HepG2 (cell line): ENCODE measurements at regions not wholly inside any gene's neighbourhood (a gene's known extent, or its start where the extent isn't known, plus 50 kb on each side); places are given as distances from the start of the nearest gene placed in this dataset.
A peak's percentile ranks its signal among the peaks of the same experiment; 100 is the strongest.

Experiments
- ATAC-seq: fragments of 200-7000 bp; cut with Tn5 transposase; 3 replicates; pipeline ENCODE4 v1.9.1; 2020; ENCODE audit warnings: mild to moderate bottlenecking, moderate library complexity
- BruUV-seq: library from RNA; stranded (reverse); fragments of 400-500 nt; replicated peaks from 2 replicates; lab custom pipeline; 2021; lab: Mats Ljungman, UMichigan
- CTCF ChIA-PET: fragments of 300-600 bp; formaldehyde crosslinking; extraction: SDS; loops from one replicate; lab custom pipeline; 2021; ENCODE audit warnings: low total read pairs, inconsistent platforms, low intra/inter-chr PET ratio; lab: Yijun Ruan, JAX
- POLR2A ChIA-PET: fragments of 350-600 bp; sonication (Branson Sonifier 250); formaldehyde crosslinking; loops from one replicate; lab custom pipeline; 2020; ENCODE audit warnings: antibody characterized with exemption, inconsistent platforms; lab: Yijun Ruan, JAX
- DNase-seq: peaks from one replicate; pipeline ENCODE4 v3.0.0-alpha.2; 2015; ENCODE audit warnings: low spot score
- FAIRE-seq: peaks from 3 replicates; lab custom pipeline; 2011; peaks lifted over from hg19 to GRCh38; lab: Jason Lieb, UNC
- H2AFZ ChIP-seq: one replicate; pipeline ENCODE4 v1.6.1; 2011; ENCODE audit warnings: low read length, inconsistent platforms
- H3K27ac ChIP-seq: fragments of 300-600 bp; 3 replicates; pipeline ENCODE4 v1.8.0; 2011; ENCODE audit warnings: mixed run types, mild to moderate bottlenecking, mixed read lengths, low read length, inconsistent platforms; ENCODE audit not compliant: insufficient read depth; ENCODE audit errors: extremely low read length
- H3K27me3 ChIP-seq, 2 experiments: fragments of 200-600 bp in 1 of 2; 2 replicates in 1 of 2; 3 replicates in 1 of 2; pipeline versions ENCODE4 v1.6.0 to v1.8.0; 2011; ENCODE audit warnings: low read length in 2 of 2, mild to moderate bottlenecking in 2 of 2, moderate library complexity in 2 of 2, inconsistent platforms in 1 of 2; ENCODE audit not compliant: insufficient read depth in 2 of 2, control insufficient read depth in 1 of 2
- H3K36me3 ChIP-seq, 2 experiments: fragments of 200-600 bp in 1 of 2; replicated peaks in 1 of 2; 2 replicates in 1 of 2; 3 replicates in 1 of 2; pipeline versions ENCODE4 v1.5.1 to v1.8.0; 2011; ENCODE audit warnings: low read length in 2 of 2, inconsistent platforms in 1 of 2; ENCODE audit not compliant: insufficient read depth in 2 of 2, control insufficient read depth in 1 of 2
- H3K4me1 ChIP-seq: 2 replicates; pipeline ENCODE4 v1.5.1; 2012; ENCODE audit warnings: low read length, inconsistent platforms; ENCODE audit not compliant: insufficient read depth
- H3K4me2 ChIP-seq: 2 replicates; pipeline ENCODE4 v1.6.0; 2011; ENCODE audit warnings: low read depth, low read length, inconsistent platforms
- H3K4me3 ChIP-seq, 3 experiments: fragments of 200-600 bp in 1 of 3; sonication (generic), shearing (Covaris generic) in 1 of 3; replicated peaks in 1 of 3; 2 replicates each; pipeline ENCODE4 v1.5.1; 2011 to 2016; ENCODE audit warnings: low read length in 3 of 3, inconsistent platforms in 2 of 3, low read depth in 2 of 3, mild to moderate bottlenecking in 2 of 3, control low read depth in 1 of 3, mixed read lengths in 1 of 3; ENCODE audit not compliant: insufficient read depth in 1 of 3
- H3K79me2 ChIP-seq: one replicate; pipeline ENCODE4 v1.6.1; 2011; ENCODE audit warnings: low read length, inconsistent platforms; ENCODE audit not compliant: insufficient read depth
- H3K9ac ChIP-seq: 2 replicates; pipeline ENCODE4 v1.6.0; 2011; ENCODE audit warnings: mild to moderate bottlenecking, low read depth, low read length, inconsistent platforms; ENCODE audit not compliant: insufficient read depth
- H3K9me3 ChIP-seq: 2 replicates; pipeline ENCODE4 v1.5.1; 2012; ENCODE audit warnings: mild to moderate bottlenecking, low read length
- H4K20me1 ChIP-seq: 2 replicates; pipeline ENCODE4 v1.6.0; 2011; ENCODE audit warnings: inconsistent platforms, mild to moderate bottlenecking, low read length, moderate library complexity; ENCODE audit not compliant: insufficient read depth
- ATF3 ChIP-seq: sonication (generic); formaldehyde crosslinking; IDR thresholded peaks from 2 replicates; pipeline ENCODE4 v1.4.0; 2020; ENCODE audit warnings: missing genetic modification reagents
- CEBPG ChIP-seq: IDR thresholded peaks from 2 replicates; pipeline ENCODE4 v1.6.1; 2016
- CREM ChIP-seq, 2 experiments: sonication (generic) in 1 of 2; formaldehyde crosslinking in 1 of 2; IDR thresholded peaks; 2 replicates each; pipeline versions ENCODE4 v1.4.0 to v1.6.1; 2016 to 2020; ENCODE audit warnings: antibody characterized with exemption in 1 of 2, mild to moderate bottlenecking in 1 of 2, missing genetic modification reagents in 1 of 2
- EP300 ChIP-seq, 3 experiments: sonication (generic) in 1 of 3; formaldehyde crosslinking in 1 of 3; IDR thresholded peaks; 2 replicates each; pipeline versions ENCODE4 v1.5.1 to v1.6.1; 2011 to 2020; ENCODE audit warnings: low read depth in 2 of 3, low read length in 2 of 3, borderline replicate concordance in 1 of 3, improper control_type of control experiment in 1 of 3, mild to moderate bottlenecking in 1 of 3, missing genetic modification reagents in 1 of 3, moderate library complexity in 1 of 3
- FOXA1 ChIP-seq, 2 experiments: fragments of 450-650 bp in 1 of 2; sonication (generic) in 1 of 2; formaldehyde crosslinking in 1 of 2; IDR thresholded peaks; 2 replicates each; pipeline versions ENCODE4 v1.4.0 to v1.6.1; 2016 to 2020; ENCODE audit warnings: missing genetic modification reagents in 1 of 2
- KLF15 ChIP-seq: sonication (generic); formaldehyde crosslinking; IDR thresholded peaks from 2 replicates; pipeline ENCODE4 v1.8.1; 2023; ENCODE audit warnings: borderline replicate concordance, mild to moderate bottlenecking, inconsistent platforms, missing genetic modification reagents, mixed read lengths
- NCOA2 ChIP-seq: sonication (generic); formaldehyde crosslinking; IDR thresholded peaks from 2 replicates; pipeline ENCODE4 v1.8.0; 2022; ENCODE audit warnings: inconsistent platforms
- NFE2 ChIP-seq: sonication (generic); formaldehyde crosslinking; IDR thresholded peaks from 2 replicates; pipeline ENCODE4 v1.4.0; 2020; ENCODE audit warnings: missing genetic modification reagents
- NR0B2 ChIP-seq: sonication (generic); formaldehyde crosslinking; IDR thresholded peaks from 2 replicates; pipeline ENCODE4 v1.4.0; 2020; ENCODE audit warnings: mild to moderate bottlenecking, missing genetic modification reagents
- NR2F6 ChIP-seq, 2 experiments: IDR thresholded peaks; 2 replicates each; pipeline ENCODE4 v1.6.1; 2016; ENCODE audit warnings: antibody characterized with exemption in 1 of 2, mild to moderate bottlenecking in 1 of 2
- SOX13 ChIP-seq, 3 experiments: fragments of 450-650 bp in 1 of 3; sonication (generic) in 1 of 3; formaldehyde crosslinking in 1 of 3; IDR thresholded peaks in 2 of 3; conservative IDR thresholded peaks in 1 of 3; 2 replicates each; pipeline versions ENCODE4 v1.5.0 to v1.6.1; 2016 to 2020; ENCODE audit warnings: antibody characterized with exemption in 1 of 3, mild to moderate bottlenecking in 1 of 3, missing compliant biosample characterization in 1 of 3, missing genetic modification reagents in 1 of 3, moderate library complexity in 1 of 3
- SP140L ChIP-seq: sonication (generic); formaldehyde crosslinking; IDR thresholded peaks from 2 replicates; pipeline ENCODE4 v1.4.0; 2020; ENCODE audit warnings: missing genetic modification reagents, borderline replicate concordance
- TARDBP ChIP-seq: sonication (generic); formaldehyde crosslinking; IDR thresholded peaks from 2 replicates; pipeline ENCODE4 v1.8.0; 2022; ENCODE audit warnings: mild to moderate bottlenecking, missing genetic modification reagents
- TEAD3 ChIP-seq: optimal IDR thresholded peaks from 2 replicates; pipeline ENCODE3; 2016; ENCODE audit warnings: borderline replicate concordance
- ZEB1 ChIP-seq: IDR thresholded peaks from 2 replicates; pipeline ENCODE4 v1.6.1; 2012; ENCODE audit warnings: mild to moderate bottlenecking, low read depth, inconsistent platforms; ENCODE audit not compliant: insufficient replicate concordance
- ZNF770 ChIP-seq: sonication (generic); formaldehyde crosslinking; IDR thresholded peaks from 2 replicates; pipeline ENCODE4 v1.5.0; 2020; ENCODE audit warnings: mild to moderate bottlenecking, missing genetic modification reagents
- WGBS: methylation state at CpG from one replicate; pipeline ENCODE4 v1.1.6; 2017; ENCODE audit warnings: low lambda C conversion rate; 5-methylcytosine and 5-hydroxymethylcytosine counted together
- in situ Hi-C: cut with HindIII; loops from 2 replicates; pipeline ENCODE4 v1.10.0; 2017; ENCODE audit warnings: low pct_unique_long_range_greater_than_20kb; ENCODE audit not compliant: extremely low pct_ligation_motif_present
- intact Hi-C: fragments of 100-400 bp; cut with micrococcal nuclease; formaldehyde crosslinking; loops from one replicate; pipeline ENCODE4 v1.10.0; 2022; ENCODE audit not compliant: unreplicated experiment
- TF ChIP-seq, protein P1 (sequence below): sonication (generic); formaldehyde crosslinking; IDR thresholded peaks from 2 replicates; pipeline ENCODE4; 2020; ENCODE audit warnings: missing genetic modification reagents, mild to moderate bottlenecking, borderline replicate concordance

DNA sequence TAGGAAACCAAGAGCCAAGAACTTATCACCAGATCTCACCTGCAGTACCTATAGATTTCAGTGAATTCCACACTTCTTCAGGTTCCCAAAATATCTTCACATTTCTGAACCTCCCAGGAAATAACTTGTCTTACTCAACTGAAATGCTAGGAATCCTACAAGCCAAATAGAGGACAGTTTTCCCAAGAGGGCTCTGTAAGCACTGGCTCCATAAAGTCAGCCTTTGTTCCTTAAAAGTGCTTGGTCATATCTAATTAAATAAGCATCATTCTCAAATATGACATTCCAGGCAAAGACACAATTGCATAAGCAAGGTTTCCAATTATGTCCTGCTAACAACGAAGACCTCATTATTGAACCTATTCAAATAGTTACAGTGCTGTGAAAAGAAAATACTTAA is 154.6 kb upstream of the MGAT5 start:
- H3K4me2 ChIP-seq, result no peak overlapping the region
- no peak overlapping the region for H3K9ac ChIP-seq
- H3K4me1 ChIP-seq, result peaks cover 55% of the 10 kb centered on the region
- no peaks in the 10 kb centered on the region for H3K27me3 ChIP-seq
- POLR2A ChIA-PET, result no interaction called here
- DNase-seq, result peak; percentile 93
- no TSS peak for BruUV-seq
- H4K20me1 ChIP-seq, result no peaks in the 10 kb centered on the region
- H3K4me3 ChIP-seq, result no peak overlapping the region
- H2AFZ ChIP-seq, result no peak overlapping the region
- WGBS, result 0% methylated on average over 1 of the region's 1 CpG
- in situ Hi-C loops (no loop called here), intact Hi-C loops (loop anchor here (2.0 kb wide), 1 partner anchor 20 kb away; no protein-coding TSS in a partner anchor)
- no peaks in the 10 kb centered on the region for H3K79me2 ChIP-seq
- no peaks in the 10 kb centered on the region for H3K36me3 ChIP-seq
- peaks cover 4% of the 10 kb centered on the region for H3K9me3 ChIP-seq
- no peak for FAIRE-seq
- H3K27ac ChIP-seq, result no peak overlapping the region
- CTCF ChIA-PET, result no interaction called here
- ATAC-seq, result peak; percentile 52; the same call in 2 of the 3 replicates
- TF ChIP-seq NFE2 (CRISPR knock-in tag) (peak; percentile 80; the same call in 1 of the 2 replicates), FOXA1 (IDR thresholded peaks at IDR 0.05) (no peak), FOXA1 (CRISPR knock-in tag; IDR thresholded peaks at IDR 0.05) (peak; percentile 21; the same call in 1 of the 2 replicates), ZNF770 (no peak), KLF15 (CRISPR knock-in tag) (no peak), EP300 (IDR thresholded peaks at IDR 0.05; ENCODE audit: low read depth in 2 of 2, low read length in 2 of 2) (peak in 1 of 2 experiments; percentile 71; a peak in 1 of 4 replicates), EP300 (CRISPR knock-in tag; IDR thresholded peaks at IDR 0.05; ENCODE audit: borderline replicate concordance) (peak; percentile 87), CEBPG (0 out of 2 replicates have a peak, but pooled peaks have one; percentile 30), TEAD3 (CRISPR knock-in tag) (peak; percentile 36), SP140L (CRISPR knock-in tag) (no peak), TARDBP (CRISPR knock-in tag) (0 out of 2 replicates have a peak, but pooled peaks have one; percentile 22), NR2F6 (IDR thresholded peaks at IDR 0.05) (0 out of 2 replicates have a peak, but pooled peaks have one; percentile 7), NR2F6 (CRISPR knock-in tag; IDR thresholded peaks at IDR 0.05) (no peak), ATF3 (CRISPR knock-in tag) (no peak), NCOA2 (CRISPR knock-in tag) (peak; percentile 56; the same call in 1 of the 2 replicates), NR0B2 (CRISPR knock-in tag) (no peak), ZEB1 (peak; percentile 41), SOX13 (IDR thresholded peaks at IDR 0.05) (no peak), SOX13 (CRISPR knock-in tag; conservative IDR thresholded peaks at IDR 0.05 in 1 of 2, IDR thresholded peaks at IDR 0.05 in 1 of 2) (peak in 1 of 2 experiments; percentile 67; a peak in 1 of 4 replicates), CREM (IDR thresholded peaks at IDR 0.05) (peak; percentile 28; the same call in 1 of the 2 replicates), CREM (CRISPR knock-in tag; IDR thresholded peaks at IDR 0.05) (no peak)
- TF ChIP-seq, protein P1, sequence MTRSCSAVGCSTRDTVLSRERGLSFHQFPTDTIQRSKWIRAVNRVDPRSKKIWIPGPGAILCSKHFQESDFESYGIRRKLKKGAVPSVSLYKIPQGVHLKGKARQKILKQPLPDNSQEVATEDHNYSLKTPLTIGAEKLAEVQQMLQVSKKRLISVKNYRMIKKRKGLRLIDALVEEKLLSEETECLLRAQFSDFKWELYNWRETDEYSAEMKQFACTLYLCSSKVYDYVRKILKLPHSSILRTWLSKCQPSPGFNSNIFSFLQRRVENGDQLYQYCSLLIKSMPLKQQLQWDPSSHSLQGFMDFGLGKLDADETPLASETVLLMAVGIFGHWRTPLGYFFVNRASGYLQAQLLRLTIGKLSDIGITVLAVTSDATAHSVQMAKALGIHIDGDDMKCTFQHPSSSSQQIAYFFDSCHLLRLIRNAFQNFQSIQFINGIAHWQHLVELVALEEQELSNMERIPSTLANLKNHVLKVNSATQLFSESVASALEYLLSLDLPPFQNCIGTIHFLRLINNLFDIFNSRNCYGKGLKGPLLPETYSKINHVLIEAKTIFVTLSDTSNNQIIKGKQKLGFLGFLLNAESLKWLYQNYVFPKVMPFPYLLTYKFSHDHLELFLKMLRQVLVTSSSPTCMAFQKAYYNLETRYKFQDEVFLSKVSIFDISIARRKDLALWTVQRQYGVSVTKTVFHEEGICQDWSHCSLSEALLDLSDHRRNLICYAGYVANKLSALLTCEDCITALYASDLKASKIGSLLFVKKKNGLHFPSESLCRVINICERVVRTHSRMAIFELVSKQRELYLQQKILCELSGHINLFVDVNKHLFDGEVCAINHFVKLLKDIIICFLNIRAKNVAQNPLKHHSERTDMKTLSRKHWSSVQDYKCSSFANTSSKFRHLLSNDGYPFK (CRISPR knock-in tag), result no peak
